ENCODE measurements at regions not wholly inside any gene's neighbourhood (a gene's known extent, or its start where the extent isn't known, plus 50 kb on each side); places are given as distances from the start of the nearest gene placed in this dataset.

DNA sequence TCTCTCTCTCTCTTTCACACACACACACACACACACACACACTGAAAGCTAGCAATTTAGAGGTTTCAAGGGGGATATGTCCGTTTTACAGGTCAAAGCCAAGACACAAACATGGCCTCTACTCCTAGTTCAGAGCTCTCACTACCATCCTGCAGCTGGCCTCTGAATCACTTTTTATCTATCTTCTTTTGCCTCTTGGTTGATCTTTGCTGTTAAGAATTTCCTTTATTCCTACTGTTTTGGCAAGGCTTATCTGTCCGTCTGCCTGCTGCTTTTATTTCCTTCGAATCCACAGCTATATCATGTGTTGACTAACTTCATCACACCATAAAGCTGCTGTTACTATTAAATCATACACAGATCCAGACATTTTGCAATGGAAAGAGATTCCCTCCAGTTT, 543.0 kb downstream of the PLCL1 start:
- TF ChIP-seq, protein P1, sequence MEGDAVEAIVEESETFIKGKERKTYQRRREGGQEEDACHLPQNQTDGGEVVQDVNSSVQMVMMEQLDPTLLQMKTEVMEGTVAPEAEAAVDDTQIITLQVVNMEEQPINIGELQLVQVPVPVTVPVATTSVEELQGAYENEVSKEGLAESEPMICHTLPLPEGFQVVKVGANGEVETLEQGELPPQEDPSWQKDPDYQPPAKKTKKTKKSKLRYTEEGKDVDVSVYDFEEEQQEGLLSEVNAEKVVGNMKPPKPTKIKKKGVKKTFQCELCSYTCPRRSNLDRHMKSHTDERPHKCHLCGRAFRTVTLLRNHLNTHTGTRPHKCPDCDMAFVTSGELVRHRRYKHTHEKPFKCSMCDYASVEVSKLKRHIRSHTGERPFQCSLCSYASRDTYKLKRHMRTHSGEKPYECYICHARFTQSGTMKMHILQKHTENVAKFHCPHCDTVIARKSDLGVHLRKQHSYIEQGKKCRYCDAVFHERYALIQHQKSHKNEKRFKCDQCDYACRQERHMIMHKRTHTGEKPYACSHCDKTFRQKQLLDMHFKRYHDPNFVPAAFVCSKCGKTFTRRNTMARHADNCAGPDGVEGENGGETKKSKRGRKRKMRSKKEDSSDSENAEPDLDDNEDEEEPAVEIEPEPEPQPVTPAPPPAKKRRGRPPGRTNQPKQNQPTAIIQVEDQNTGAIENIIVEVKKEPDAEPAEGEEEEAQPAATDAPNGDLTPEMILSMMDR (IDR thresholded peaks at IDR 0.05; ENCODE audit: low read length): no peak
- no peak for TF ChIP-seq EZH2 (IDR thresholded peaks at IDR 0.05; ENCODE audit: borderline replicate concordance, low read length)

Measured in OCI-LY1 (cell line).